ENCODE measurements at regions not wholly inside any gene's neighbourhood (a gene's known extent, or its start where the extent isn't known, plus 50 kb on each side); places are given as distances from the start of the nearest gene placed in this dataset.

DNA sequence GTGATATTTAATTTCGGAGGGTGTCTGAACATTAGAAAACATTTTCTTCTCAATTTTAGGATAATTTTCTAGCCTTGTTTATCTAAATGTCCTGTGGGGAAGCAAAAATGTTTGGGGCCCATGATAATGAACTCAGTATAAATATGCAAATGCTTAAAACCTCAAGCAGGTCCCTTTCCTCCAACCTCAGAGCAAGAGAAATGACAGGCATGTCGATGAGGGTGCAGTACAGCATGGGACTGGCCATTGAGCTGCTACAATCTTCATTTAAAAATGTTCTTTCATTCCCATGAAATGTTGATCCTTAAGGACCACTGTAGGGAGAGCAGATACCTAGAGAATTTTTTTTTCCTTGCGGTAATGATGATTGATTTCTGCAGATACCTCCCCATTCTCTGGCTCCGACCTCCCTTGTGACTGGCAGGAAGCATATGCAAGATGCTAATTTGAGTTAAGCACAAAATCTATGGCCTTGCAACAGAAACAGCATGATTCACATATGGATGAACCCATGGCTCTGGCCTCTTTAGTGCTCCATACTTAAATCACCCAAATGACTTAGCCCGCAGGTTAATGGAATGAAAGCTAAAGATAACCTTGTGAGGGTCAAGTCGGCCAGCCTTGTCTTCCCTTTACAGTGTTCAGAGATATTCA is 243.3 kb downstream of the SOX4 start:
- H3K9ac ChIP-seq (ENCODE audit: control insufficient read depth, extremely low read depth, insufficient read depth, low read length), result no peak overlapping the region
- no peak overlapping the region for H3K4me3 ChIP-seq (ENCODE audit: control insufficient read depth in 2 of 3, extremely low read depth in 1 of 3, insufficient read depth in 2 of 3, low read depth in 1 of 3, low read length in 3 of 3)
- peaks cover 5% of the 10 kb centered on the region for H3K4me1 ChIP-seq (ENCODE audit: control insufficient read depth, extremely low read depth, insufficient read depth, low read length)
- TF ChIP-seq, protein P1, sequence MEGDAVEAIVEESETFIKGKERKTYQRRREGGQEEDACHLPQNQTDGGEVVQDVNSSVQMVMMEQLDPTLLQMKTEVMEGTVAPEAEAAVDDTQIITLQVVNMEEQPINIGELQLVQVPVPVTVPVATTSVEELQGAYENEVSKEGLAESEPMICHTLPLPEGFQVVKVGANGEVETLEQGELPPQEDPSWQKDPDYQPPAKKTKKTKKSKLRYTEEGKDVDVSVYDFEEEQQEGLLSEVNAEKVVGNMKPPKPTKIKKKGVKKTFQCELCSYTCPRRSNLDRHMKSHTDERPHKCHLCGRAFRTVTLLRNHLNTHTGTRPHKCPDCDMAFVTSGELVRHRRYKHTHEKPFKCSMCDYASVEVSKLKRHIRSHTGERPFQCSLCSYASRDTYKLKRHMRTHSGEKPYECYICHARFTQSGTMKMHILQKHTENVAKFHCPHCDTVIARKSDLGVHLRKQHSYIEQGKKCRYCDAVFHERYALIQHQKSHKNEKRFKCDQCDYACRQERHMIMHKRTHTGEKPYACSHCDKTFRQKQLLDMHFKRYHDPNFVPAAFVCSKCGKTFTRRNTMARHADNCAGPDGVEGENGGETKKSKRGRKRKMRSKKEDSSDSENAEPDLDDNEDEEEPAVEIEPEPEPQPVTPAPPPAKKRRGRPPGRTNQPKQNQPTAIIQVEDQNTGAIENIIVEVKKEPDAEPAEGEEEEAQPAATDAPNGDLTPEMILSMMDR (optimal IDR thresholded peaks at IDR 0.05 in 1 of 3, IDR thresholded peaks at IDR 0.05 in 1 of 3, conservative IDR thresholded peaks at IDR 0.05 in 1 of 3; ENCODE audit: extremely low read depth in 1 of 3, insufficient read depth in 2 of 3, low read length in 3 of 3), result no peak
- TF ChIP-seq EZH2 (IDR thresholded peaks at IDR 0.05; ENCODE audit: low read length), result no peak
- no peak for FAIRE-seq
- H2AFZ ChIP-seq (ENCODE audit: control insufficient read depth, low read length), result no peak overlapping the region
- H3K9me1 ChIP-seq (ENCODE audit: control insufficient read depth, extremely low read depth, insufficient read depth, low read length), result no peaks in the 10 kb centered on the region
- no peak overlapping the region for H3K4me2 ChIP-seq (ENCODE audit: control insufficient read depth, extremely low read depth, insufficient read depth, low read depth, low read length)
- H3K27ac ChIP-seq (ENCODE audit: control insufficient read depth, insufficient read depth, low read length), result no peak overlapping the region
- no peak for DNase-seq (ENCODE audit: low read depth, low spot score)
- H3K79me2 ChIP-seq (ENCODE audit: control insufficient read depth, insufficient read depth, low read length), result no peaks in the 10 kb centered on the region
- H4K20me1 ChIP-seq (ENCODE audit: control insufficient read depth, extremely low read depth, insufficient read depth, low read length), result no peaks in the 10 kb centered on the region
- H3K27me3 ChIP-seq (ENCODE audit: control insufficient read depth, extremely low read depth, insufficient read depth, low read length), result no peaks in the 10 kb centered on the region
- no peaks in the 10 kb centered on the region for H3K9me3 ChIP-seq (ENCODE audit: control insufficient read depth, low read depth, low read length)
- dilution Hi-C loops (cut with MboI; ENCODE audit: extremely low pct_ligation_motif_present, low sequenced_read_pairs), result no loop called here
- no peaks in the 10 kb centered on the region for H3K36me3 ChIP-seq (ENCODE audit: control insufficient read depth in 2 of 2, extremely low read depth in 1 of 2, insufficient read depth in 2 of 2, low read length in 2 of 2)

DNA sequence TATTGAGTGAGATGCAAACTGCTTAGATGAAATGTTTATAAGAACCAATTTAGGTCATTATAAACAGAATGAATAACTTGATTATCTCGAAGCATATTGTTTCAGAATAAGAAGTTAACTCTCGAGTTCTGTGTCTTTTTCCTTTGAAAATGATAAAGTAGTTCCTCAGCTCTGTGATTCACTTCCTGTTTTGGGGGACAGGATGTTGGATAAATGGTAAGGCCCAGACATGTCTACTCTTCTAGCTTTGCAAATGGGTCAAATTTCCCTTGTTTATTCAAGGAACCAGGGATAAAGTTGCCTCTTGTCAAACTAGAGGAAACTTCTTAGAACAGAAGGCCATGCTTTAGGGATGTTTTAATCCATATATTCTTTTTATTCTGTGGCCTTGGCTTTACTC is 246.9 kb downstream of the SOX4 start:
- H3K79me2 ChIP-seq (ENCODE audit: control insufficient read depth, insufficient read depth, low read length), result no peaks in the 10 kb centered on the region
- peaks cover 5% of the 10 kb centered on the region for H3K4me1 ChIP-seq (ENCODE audit: control insufficient read depth, extremely low read depth, insufficient read depth, low read length)
- dilution Hi-C loops (cut with MboI; ENCODE audit: extremely low pct_ligation_motif_present, low sequenced_read_pairs), result no loop called here
- no peaks in the 10 kb centered on the region for H3K9me3 ChIP-seq (ENCODE audit: control insufficient read depth, low read depth, low read length)
- TF ChIP-seq, protein P1 (optimal IDR thresholded peaks at IDR 0.05 in 1 of 3, IDR thresholded peaks at IDR 0.05 in 1 of 3, conservative IDR thresholded peaks at IDR 0.05 in 1 of 3; ENCODE audit: extremely low read depth in 1 of 3, insufficient read depth in 2 of 3, low read length in 3 of 3), result no peak
- no peak for TF ChIP-seq EZH2 (IDR thresholded peaks at IDR 0.05; ENCODE audit: low read length)
- H3K9ac ChIP-seq (ENCODE audit: control insufficient read depth, extremely low read depth, insufficient read depth, low read length), result no peak overlapping the region
- H3K27ac ChIP-seq (ENCODE audit: control insufficient read depth, insufficient read depth, low read length), result no peak overlapping the region
- peak overlapping the region; percentile 15 for H2AFZ ChIP-seq (ENCODE audit: control insufficient read depth, low read length)
- no peak overlapping the region for H3K4me2 ChIP-seq (ENCODE audit: control insufficient read depth, extremely low read depth, insufficient read depth, low read depth, low read length)
- H3K9me1 ChIP-seq (ENCODE audit: control insufficient read depth, extremely low read depth, insufficient read depth, low read length), result no peaks in the 10 kb centered on the region
- H4K20me1 ChIP-seq (ENCODE audit: control insufficient read depth, extremely low read depth, insufficient read depth, low read length), result no peaks in the 10 kb centered on the region
- peak; percentile 79 for FAIRE-seq
- no peak for DNase-seq (ENCODE audit: low read depth, low spot score)
- H3K36me3 ChIP-seq (ENCODE audit: control insufficient read depth in 2 of 2, extremely low read depth in 1 of 2, insufficient read depth in 2 of 2, low read length in 2 of 2), result no peaks in the 10 kb centered on the region
- no peaks in the 10 kb centered on the region for H3K27me3 ChIP-seq (ENCODE audit: control insufficient read depth, extremely low read depth, insufficient read depth, low read length)
- H3K4me3 ChIP-seq (ENCODE audit: control insufficient read depth in 2 of 3, extremely low read depth in 1 of 3, insufficient read depth in 2 of 3, low read depth in 1 of 3, low read length in 3 of 3), result no peak overlapping the region

Measured in keratinocyte (primary cell).